Tibial nerve (tissue), 4 donors: ENCODE measurements at regions not wholly inside any gene's neighbourhood (a gene's known extent, or its start where the extent isn't known, plus 50 kb on each side); places are given as distances from the start of the nearest gene placed in this dataset.

ENCODE experiments used
- DNase-seq, 2 donors: peaks; one replicate each; pipeline ENCODE4 v3.0.0-alpha.2; 2019; ENCODE audit warnings: low spot score in 2 of 2
- H3K27ac ChIP-seq, 4 donors: fragments of 200-600 bp; sonication (generic) in 3 of 4; one replicate each; pipeline ENCODE4 v1.5.1; 2017 to 2019; ENCODE audit warnings: mild to moderate bottlenecking in 1 of 4
- H3K27me3 ChIP-seq, 2 donors: fragments of 200-600 bp; sonication (generic) in 1 of 2; one replicate each; pipeline versions ENCODE4 v1.5.1 to v1.6.0; 2017 to 2019
- H3K36me3 ChIP-seq, 3 donors: fragments of 200-600 bp; sonication (generic); one replicate each; pipeline ENCODE4 v1.5.1; 2018 to 2019
- H3K4me1 ChIP-seq, 4 donors: fragments of 200-600 bp; sonication (generic) in 3 of 4; one replicate each; pipeline ENCODE4 v1.5.1; 2017 to 2019
- H3K4me3 ChIP-seq, 4 donors: fragments of 200-600 bp; sonication (generic) in 3 of 4; one replicate each; pipeline ENCODE4 v1.5.1; 2017 to 2019; ENCODE audit warnings: mild to moderate bottlenecking in 1 of 4, moderate library complexity in 1 of 4
- H3K9me3 ChIP-seq, 4 donors: fragments of 200-600 bp; sonication (generic) in 3 of 4; one replicate each; pipeline ENCODE4 v1.5.1; 2017 to 2019
- CTCF ChIP-seq, 5 experiments: fragments of 200-600 bp in 3 of 5; fragments of 450-650 bp in 2 of 5; sonication (generic) in 3 of 5; IDR thresholded peaks; one replicate each; pipeline ENCODE4 v1.5.1; 2016 to 2019; ENCODE audit warnings: antibody characterized with exemption in 5 of 5, mild to moderate bottlenecking in 3 of 5, moderate library complexity in 2 of 5
- EP300 ChIP-seq, 2 donors: sonication (generic); formaldehyde crosslinking; IDR thresholded peaks; one replicate each; pipeline ENCODE4 v1.6.1; 2017; ENCODE audit warnings: antibody characterized with exemption in 2 of 2, mild to moderate bottlenecking in 1 of 2
- POLR2A ChIP-seq, 2 donors: fragments of 450-650 bp; IDR thresholded peaks; one replicate each; pipeline ENCODE4 v1.6.1; 2017; ENCODE audit warnings: antibody characterized with exemption in 2 of 2, mild to moderate bottlenecking in 2 of 2, moderate library complexity in 2 of 2
- WGBS, 2 donors: methylation state at CpG; one replicate each; pipeline ENCODE4 v1.1.5; 2018; 5-methylcytosine and 5-hydroxymethylcytosine counted together

- Histone ChIP-seq H3K4me1 (peaks cover 0 to 74% (median 19%) of the 10 kb centered on the region in 4 donors), H3K9me3 (no peaks in the 10 kb centered on the region), H3K4me3 (no peak overlapping the region), H3K36me3 (no peaks in the 10 kb centered on the region), H3K27me3 (no peaks in the 10 kb centered on the region), H3K27ac (peak overlapping the region in 2 of 4 donors; percentile 22 to 71)
- 43 to 80% methylated on average over 4 to 7 of the region's 8 CpGs for WGBS, 2 donors
- TF ChIP-seq CTCF (IDR thresholded peaks at IDR 0.05), result no peak
- TF ChIP-seq EP300 (IDR thresholded peaks at IDR 0.05), result no peak
- no peak for TF ChIP-seq POLR2A (IDR thresholded peaks at IDR 0.05)
- DNase-seq, result no peak
These were observed 64.3 kb upstream of the CD93 start for GRCh38 chr20:23150304-23151007.

GRCh38 chr20:23149623-23150279 lies 63.6 kb upstream of the CD93 start:
- WGBS, 2 donors, result 85 to 89% methylated on average over 7 of the region's 7 CpGs
- peaks cover 0 to 81% (median 23%) of the 10 kb centered on the region in 4 donors for H3K4me1 ChIP-seq
- DNase-seq, result no peak
- H3K4me3 ChIP-seq, result no peak overlapping the region
- no peaks in the 10 kb centered on the region for H3K27me3 ChIP-seq
- H3K27ac ChIP-seq, result peak overlapping the region in 1 of 4 donors; percentile 15
- no peaks in the 10 kb centered on the region for H3K36me3 ChIP-seq
- H3K9me3 ChIP-seq, result no peaks in the 10 kb centered on the region
- no peak for TF ChIP-seq CTCF (IDR thresholded peaks at IDR 0.05)
- no peak for TF ChIP-seq POLR2A (IDR thresholded peaks at IDR 0.05)
- no peak for TF ChIP-seq EP300 (IDR thresholded peaks at IDR 0.05)

- TF ChIP-seq EP300 (IDR thresholded peaks at IDR 0.05), result no peak
- no peak for TF ChIP-seq POLR2A (IDR thresholded peaks at IDR 0.05)
- TF ChIP-seq CTCF (IDR thresholded peaks at IDR 0.05), result no peak
- no peaks in the 10 kb centered on the region for H3K36me3 ChIP-seq
- H3K4me1 ChIP-seq, result peaks cover 0 to 79% (median 27%) of the 10 kb centered on the region in 4 donors
- H3K9me3 ChIP-seq, result no peaks in the 10 kb centered on the region
- 88 to 90% methylated on average over 10 of the region's 10 CpGs for WGBS, 2 donors
- H3K4me3 ChIP-seq, result no peak overlapping the region
- DNase-seq, result no peak
- H3K27ac ChIP-seq, result peak overlapping the region in 2 of 4 donors; percentile 68 to 86
- H3K27me3 ChIP-seq, result no peaks in the 10 kb centered on the region
These were observed 62.8 kb upstream of the CD93 start for GRCh38 chr20:23148731-23149570.

- Histone ChIP-seq H3K27ac (peak overlapping the region in 2 of 4 donors; percentile 68 to 86), H3K27me3 (no peaks in the 10 kb centered on the region), H3K9me3 (no peaks in the 10 kb centered on the region), H3K36me3 (no peaks in the 10 kb centered on the region), H3K4me3 (no peak overlapping the region), H3K4me1 (peaks cover 0 to 83% (median 27%) of the 10 kb centered on the region in 4 donors)
- no peak for TF ChIP-seq CTCF (IDR thresholded peaks at IDR 0.05)
- peak in 1 of 2 donors; percentile 29 for TF ChIP-seq POLR2A (IDR thresholded peaks at IDR 0.05)
- peak in 1 of 2 donors; percentile 75 for TF ChIP-seq EP300 (IDR thresholded peaks at IDR 0.05)
- DNase-seq, result peak in 1 of 2 donors; percentile 50
- 47 to 54% methylated on average over 9 of the region's 9 CpGs for WGBS, 2 donors
These were observed 62.0 kb upstream of the CD93 start for GRCh38 chr20:23147964-23148730.
